Embryonic facial prominence (tissue), 1 donor: ENCODE measurements at regions not wholly inside any gene's neighbourhood (a gene's known extent, or its start where the extent isn't known, plus 50 kb on each side); places are given as distances from the start of the nearest gene placed in this dataset.

Experiments
- DNase-seq: peaks from one replicate; pipeline ENCODE4 v3.0.0-alpha.2; 2016; ENCODE audit errors: extremely low spot score

DNA sequence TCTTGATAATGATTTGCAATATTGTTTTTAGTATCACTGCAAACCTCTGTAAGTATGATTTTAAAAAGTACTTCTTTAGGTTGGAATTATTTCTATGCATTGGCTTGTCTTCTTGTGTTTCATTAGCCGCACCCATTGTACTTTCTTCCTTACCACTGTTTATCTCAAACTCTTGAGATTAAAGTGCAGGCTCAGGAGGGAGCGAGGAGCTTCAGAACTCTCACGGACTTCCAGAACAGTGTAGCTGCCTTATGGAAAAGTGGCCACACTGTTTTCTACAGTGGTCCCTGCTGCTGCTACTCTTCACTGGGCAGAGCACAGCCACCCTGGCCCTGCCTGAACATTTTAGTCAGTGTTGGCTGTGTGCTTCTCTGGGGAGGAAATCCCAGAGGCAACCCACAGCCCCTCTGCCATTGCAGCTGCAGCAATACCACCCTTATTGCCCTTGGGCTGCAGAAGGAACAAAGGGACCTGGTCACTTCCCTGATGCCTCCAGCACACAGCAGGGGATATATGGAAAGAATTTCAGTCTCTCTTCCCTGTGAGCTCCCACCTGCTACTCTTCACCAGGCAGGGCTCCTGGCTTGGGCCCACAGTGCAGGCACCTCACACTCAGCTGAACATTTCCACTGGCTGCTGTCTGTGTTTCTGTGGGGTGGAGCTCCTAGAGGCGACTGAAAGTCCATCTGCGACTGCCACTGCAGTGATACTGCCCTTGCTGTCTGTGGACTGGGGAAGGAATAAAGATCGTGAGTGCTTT is 91.7 kb upstream of the MAP3K4 start:
- no peak for DNase-seq

DNA sequence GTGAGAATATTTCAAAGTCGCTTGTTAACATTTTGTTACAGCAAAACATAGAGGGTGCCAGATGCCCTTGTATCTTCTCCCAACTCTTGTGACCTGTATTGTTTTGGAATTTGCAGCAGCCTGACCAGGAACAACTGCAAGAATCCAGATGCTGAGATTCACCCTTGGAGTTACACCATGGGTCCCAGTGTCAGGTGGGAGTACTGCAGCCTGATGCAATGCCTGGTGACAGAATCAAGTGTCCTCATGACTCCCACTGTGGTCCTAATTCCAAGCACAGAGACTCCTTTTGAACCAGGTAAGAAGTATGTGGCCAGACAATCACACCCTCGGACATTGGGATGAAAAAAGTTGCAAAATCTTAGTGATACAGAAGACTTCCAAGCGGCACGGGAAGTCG is 79.6 kb upstream of the MAP3K4 start:
- no peak for DNase-seq

DNA sequence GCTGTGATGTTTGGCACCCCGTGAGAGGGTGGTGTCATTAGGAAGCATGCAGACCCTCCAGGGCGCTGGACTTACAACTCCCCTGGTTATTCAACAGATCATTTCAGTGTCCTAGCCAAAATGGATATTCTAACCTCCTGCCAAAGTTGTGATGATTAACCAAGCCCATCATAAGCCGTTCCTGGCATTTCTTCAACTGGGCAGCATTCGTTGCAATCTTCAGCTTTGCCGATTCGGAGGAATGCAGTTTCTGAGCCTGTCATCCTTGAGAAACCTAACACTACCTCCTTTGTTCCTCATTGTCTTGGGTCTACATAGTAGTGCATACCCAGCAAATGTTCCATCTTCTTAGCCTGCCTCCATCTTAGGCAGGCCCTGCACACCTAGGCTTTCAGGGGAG is 79.2 kb upstream of the MAP3K4 start:
- no peak for DNase-seq

DNA sequence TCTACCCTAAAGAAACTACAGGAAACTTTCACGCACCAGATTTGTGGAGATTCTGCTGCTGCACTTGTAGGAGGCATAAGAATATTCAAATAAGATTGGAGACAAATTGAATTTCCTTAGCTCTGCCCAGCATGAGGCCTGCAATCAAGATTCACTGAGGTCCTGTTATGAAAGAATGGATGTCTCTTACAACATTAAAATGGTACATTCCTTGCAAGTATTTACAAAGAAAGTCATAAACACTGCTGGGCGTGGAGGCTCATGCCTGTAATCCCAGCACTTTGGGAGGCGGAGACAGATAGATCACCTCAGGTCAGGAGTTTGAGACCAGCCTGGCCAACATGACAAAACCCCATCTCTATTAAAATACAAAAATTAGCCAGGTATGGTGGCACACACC is 74.0 kb upstream of the MAP3K4 start:
- no peak for DNase-seq

DNA sequence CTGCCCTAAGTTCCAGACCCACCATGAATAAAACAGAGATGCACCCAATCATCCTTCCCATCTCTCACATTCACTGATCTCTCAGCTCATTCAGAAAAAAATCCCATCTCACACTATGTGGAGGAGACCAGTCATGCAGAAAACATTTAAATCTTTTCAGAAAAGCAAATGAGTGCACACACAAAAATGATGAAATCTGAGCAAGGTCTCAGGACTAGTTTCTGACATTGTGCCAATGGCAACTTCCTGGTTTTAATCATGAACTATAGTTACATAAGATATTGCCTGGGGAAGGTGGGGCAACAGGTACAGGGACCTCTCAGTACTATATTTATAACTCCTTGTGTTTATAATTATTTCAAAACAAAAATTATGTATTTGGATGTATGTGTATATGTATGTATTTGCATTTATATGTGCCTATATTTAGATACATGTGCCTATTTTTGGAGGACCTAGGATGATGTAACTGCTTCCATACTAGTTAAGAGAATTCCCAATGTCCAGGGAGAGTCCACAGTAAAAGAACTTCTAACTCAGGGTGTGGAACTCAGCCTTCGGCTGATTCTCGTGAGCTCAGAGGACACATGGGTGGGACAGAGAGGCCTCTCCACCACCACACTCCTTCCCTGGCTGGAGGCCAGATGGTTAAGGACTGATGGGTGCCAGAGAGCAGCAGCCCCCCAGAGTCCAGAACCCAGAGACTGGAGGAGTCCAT is 71.7 kb upstream of the MAP3K4 start:
- DNase-seq = no peak

DNA sequence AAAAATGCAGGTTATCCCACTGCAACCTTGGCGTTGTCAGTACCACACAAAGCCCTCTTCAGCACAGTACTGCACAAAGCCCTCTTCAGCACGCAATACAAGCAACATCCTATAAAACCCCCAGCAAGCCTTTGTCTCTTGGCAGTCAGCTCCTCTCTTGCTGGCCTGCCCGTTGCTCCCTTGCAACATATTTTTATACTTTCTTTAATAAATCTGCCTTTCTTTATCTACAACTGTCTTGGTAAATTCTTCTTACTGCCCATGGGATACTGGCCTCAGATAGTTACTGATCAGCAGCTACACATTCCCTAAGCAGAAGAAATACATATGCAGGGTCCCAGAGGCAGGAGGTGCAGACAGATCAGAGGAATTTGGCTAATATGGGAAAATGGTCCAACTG is 70.5 kb upstream of the MAP3K4 start:
- no peak for DNase-seq

DNA sequence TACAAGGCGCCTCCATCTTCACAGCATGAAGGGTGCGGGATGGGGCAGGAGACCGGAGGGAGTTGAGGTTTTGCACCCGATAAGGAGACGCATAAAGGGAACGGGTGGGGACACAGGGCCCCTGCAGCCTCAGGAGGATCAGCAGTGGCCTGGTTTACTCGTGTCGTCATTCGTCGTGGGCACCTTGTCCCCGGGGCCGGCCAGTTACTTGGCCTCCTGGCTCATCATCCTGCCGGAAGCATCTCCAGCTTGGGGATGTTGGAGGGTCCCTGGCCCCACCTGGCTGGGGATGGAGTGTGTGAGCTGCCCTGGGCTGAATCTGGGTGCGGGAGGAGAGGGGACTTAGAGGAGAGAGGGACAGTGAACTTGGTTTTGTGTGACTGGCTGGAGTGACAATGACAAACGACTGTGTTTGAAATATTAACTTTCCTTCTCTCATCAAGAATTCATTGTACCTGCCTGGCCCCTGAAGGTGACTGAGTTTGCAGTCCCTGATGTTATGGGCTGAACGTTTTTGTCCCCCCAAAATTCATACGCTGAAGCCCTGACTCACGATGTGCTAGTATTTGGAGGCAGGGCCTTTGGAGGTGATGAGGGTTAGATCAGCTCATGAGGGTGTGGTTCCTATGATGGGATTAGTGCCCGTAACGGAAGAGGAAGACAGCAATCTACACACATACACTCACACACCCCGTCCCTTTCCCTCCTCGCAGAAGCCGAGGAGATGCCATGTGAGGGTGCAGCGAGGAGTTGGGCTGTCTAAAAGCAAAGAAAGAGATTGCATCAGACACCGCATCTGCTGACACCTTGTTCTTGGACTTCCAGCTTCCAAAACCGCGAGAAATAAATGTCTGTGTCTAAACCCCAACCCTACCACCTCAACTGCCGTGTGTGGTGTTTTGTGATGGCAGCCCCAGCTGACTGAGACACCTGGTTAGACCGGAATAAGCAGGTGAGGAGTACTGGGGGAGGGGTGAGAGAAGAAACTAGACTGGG is 65.0 kb upstream of the MAP3K4 start:
- no peak for DNase-seq

DNA sequence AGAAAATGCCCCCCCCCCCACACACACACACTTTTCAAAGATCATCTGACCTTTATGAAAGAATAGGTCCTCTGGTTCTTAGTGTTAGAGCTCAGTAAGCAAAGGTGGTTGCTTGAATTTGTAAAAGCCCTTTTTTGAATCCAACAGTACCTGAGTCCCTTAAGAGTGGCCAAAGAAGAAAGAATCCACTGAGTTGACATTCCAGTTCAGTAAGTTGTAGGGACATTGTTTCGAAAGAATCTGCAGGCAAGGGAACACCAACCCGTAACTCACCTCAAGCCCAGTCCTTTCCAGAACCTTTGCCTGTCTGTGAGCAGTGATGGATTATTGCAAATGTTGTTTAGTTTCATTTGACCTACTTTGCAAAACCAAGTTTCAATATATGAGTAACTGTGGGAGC is 64.2 kb upstream of the MAP3K4 start:
- DNase-seq = no peak

DNA sequence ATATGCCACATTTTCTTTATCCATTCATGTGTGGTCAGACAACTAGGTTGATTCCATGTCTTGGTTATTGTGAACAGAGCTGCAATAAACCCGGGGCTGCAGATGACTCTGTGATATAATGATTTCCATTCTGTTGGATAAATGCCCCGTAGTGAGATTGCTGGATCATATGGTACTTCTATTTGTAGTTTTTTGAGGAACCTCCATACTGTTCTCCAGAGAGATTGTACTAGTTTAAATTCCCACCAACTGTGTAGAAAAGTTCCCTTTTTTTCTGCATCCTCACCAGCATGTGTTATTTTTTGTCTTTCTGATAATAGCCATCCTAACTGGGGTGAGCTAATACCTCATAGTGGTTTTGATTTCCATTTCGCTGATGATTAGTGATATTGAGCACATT is 62.2 kb upstream of the MAP3K4 start:
- no peak for DNase-seq

DNA sequence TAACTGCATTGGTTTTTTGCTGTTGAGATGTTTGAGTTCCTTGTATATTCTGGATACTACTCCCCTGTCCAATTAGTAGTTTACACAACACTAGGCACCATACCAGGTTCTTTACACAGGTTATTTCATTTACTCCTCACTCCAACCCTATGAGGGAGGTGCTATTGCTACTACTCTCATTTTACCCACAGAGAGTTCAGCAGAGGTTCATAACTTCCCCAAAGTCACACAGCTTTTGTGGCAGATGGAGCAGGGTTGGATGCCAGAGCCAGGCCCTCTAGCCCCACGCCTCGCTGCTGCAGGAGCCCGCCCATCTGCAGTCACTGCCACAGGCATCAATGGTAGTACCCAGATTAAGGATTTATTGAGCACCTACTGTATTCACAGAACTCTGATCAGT is 61.7 kb upstream of the MAP3K4 start:
- no peak for DNase-seq

DNA sequence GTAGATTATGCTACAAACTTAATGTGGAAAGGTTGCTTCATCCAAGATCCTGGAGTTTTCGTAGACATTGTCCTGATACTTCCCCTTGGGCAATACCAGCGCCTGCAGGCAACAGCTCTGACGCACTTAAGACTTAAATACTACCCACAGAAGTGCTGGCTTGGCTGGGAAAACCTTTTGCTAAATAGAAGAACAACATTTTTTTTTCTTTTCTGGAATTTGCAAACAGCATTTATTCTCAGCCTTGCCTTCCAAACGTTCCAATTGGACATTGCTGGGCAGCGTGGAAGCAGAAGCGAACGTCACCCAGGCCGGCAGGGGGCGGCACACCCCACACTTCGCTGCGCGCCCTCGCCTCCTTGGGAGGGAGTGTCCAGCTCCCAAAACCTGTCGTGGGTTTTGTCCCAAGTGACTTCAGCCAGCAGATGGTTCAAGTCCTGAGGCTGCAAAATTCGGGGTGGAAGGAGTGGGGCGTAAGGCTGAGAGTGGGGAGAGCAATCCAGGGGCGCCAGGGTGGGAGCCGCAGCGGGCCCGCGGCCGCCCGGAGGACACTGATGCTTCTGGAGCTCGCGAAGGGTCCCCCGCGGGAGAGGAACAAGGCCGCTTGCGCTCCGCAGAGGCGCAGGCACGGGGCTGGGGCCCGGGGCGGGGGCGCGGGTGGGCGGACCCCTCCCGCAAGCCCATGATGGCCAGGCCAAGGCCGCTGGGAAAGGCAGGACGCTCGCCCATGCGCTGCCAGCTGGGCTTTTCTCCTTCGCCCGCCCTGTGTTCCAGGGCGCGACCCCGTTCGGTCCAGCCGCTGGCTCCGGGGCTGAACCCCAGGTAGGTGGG is 60.8 kb upstream of the MAP3K4 start:
- peak; percentile 30 for DNase-seq

DNA sequence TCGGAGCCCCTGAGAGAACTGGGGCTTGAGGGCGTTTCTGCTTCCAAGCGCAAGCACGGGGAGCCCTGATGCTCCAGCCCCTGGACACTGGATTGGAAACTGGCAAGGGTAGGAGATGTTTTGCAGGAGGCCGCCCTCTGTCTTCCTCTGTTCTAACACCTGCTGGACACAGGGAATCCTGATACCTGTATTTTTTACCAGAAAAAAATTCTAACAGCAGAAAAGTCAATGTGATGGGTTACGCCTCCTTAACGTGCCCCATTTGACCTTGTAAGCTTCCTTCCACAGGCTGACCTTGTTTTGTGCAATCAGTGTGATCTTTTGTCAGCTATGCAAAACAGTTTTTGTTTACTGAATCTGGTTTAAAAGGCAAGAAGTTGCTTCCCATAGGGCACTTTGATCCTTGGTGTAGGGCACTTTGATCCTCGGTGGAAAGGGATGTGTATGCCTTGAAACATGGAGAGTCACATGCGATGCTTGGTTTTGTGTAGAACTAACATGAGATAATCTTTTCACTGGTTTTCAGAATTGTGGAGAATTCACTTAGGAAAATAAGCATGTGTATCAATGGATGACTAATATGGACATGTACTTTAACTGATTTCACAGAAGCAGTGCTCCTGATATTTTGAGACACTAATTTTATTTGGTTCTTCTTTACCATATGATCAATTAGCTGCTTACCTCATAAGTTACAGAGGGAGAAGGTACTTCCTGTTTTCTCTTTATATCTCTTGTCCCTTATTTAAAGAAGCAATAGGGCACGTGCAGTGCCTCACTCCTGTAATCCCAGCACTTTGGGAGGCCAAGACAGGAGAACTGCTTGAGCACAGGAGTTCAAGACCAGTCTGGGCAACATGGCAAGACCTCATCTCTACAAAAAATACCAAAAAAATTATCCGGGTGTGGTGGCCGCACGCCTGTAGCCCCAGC is 59.9 kb upstream of the MAP3K4 start:
- no peak for DNase-seq

DNA sequence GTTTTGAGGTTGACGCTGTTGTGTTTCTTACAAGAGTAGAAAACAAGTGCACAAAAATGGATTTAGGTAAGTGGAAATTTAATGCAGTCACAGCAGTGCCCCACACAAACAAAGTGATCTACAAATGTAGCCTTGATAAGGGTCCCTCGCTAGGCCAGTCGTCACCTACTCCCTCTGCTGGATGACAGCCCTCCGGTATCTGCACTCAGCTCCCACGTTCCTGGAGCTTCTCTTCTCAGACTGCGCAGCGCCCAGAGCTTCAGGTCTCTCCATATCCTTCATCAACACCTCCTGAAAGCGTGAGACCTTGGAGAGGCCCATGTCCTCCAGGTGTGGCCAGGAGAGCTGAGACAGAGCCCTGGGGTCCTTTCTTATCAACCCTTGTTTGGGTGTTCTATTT is 58.3 kb upstream of the MAP3K4 start:
- no peak for DNase-seq

DNA sequence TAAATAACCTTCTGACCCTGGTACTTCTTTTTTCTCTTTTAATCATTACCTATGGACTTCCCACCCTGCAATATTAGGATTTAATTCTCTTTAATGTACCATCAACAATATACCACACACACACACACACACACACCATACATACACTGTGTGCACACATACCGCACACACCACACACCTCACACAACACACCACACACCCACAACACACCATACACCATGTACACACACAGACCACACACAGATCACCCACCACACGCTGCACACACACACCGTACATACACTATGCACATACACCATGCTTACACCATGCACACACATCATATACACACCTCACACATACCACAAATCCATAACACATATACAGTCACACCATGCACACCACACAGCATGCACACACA is 57.4 kb upstream of the MAP3K4 start:
- no peak for DNase-seq

DNA sequence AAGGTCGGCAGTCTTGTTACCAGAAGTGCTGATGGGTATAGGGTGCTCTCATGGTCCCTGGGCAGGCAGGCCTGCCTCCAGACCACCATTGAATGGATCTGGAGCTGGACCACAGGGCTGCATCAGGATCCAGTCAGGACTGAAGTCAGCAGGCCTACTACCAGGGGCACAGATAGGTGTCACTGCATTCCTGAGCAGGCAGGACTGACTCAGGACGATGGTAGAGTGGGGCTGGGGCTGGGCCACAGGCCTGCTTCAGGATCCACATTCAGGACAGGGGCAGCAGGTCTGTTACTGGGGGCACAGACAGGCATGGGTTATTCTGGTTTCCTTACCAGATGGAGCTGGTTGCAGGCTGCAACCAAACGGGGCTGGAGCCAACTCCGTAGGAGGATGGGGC is 51.4 kb upstream of the MAP3K4 start:
- DNase-seq = no peak
